PC-9 (cell line): ENCODE measurements at regions not wholly inside any gene's neighbourhood (a gene's known extent, or its start where the extent isn't known, plus 50 kb on each side); places are given as distances from the start of the nearest gene placed in this dataset.

Source experiments
- EZH2 ChIP-seq: fragments of 200-600 bp; sonication (generic); IDR thresholded peaks from 2 replicates; pipeline ENCODE4 v1.8.0; 2017; ENCODE audit warnings: antibody characterized with exemption, low read depth
- TF ChIP-seq, protein P1 (sequence below): fragments of 200-600 bp; sonication (generic); conservative IDR thresholded peaks from 2 replicates; pipeline ENCODE4 v1.6.1; 2017; ENCODE audit warnings: mixed run types, antibody characterized with exemption, mild to moderate bottlenecking, moderate library complexity

- TF ChIP-seq EZH2, result no peak
- TF ChIP-seq, protein P1, sequence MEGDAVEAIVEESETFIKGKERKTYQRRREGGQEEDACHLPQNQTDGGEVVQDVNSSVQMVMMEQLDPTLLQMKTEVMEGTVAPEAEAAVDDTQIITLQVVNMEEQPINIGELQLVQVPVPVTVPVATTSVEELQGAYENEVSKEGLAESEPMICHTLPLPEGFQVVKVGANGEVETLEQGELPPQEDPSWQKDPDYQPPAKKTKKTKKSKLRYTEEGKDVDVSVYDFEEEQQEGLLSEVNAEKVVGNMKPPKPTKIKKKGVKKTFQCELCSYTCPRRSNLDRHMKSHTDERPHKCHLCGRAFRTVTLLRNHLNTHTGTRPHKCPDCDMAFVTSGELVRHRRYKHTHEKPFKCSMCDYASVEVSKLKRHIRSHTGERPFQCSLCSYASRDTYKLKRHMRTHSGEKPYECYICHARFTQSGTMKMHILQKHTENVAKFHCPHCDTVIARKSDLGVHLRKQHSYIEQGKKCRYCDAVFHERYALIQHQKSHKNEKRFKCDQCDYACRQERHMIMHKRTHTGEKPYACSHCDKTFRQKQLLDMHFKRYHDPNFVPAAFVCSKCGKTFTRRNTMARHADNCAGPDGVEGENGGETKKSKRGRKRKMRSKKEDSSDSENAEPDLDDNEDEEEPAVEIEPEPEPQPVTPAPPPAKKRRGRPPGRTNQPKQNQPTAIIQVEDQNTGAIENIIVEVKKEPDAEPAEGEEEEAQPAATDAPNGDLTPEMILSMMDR, result no peak
Measured at GRCh38 chr9:79280691-79281090, 291.1 kb upstream of the TLE4 start.
